Osteocyte (in vitro differentiated cells): ENCODE measurements at regions not wholly inside any gene's neighbourhood (a gene's known extent, or its start where the extent isn't known, plus 50 kb on each side); places are given as distances from the start of the nearest gene placed in this dataset.

Experiments
- DNase-seq: peaks from one replicate; pipeline ENCODE4 v3.0.0; 2021; ENCODE audit warnings: mixed read lengths; ENCODE audit not compliant: unreplicated experiment; ENCODE audit errors: extremely low spot score
- H3K27ac Mint-ChIP-seq: one replicate; pipeline ENCODE4 v1.8.0; 2021; ENCODE audit warnings: mild to moderate bottlenecking, mixed read lengths; ENCODE audit not compliant: unreplicated experiment
- H3K27me3 Mint-ChIP-seq: one replicate; pipeline ENCODE4 v1.8.0; 2021; ENCODE audit warnings: mixed read lengths; ENCODE audit not compliant: unreplicated experiment
- H3K36me3 Mint-ChIP-seq: one replicate; pipeline ENCODE4 v1.8.0; 2021; ENCODE audit warnings: mixed read lengths; ENCODE audit not compliant: unreplicated experiment
- H3K4me1 Mint-ChIP-seq: one replicate; pipeline ENCODE4 v1.8.0; 2021; ENCODE audit warnings: mixed read lengths; ENCODE audit not compliant: unreplicated experiment
- H3K4me3 Mint-ChIP-seq: one replicate; pipeline ENCODE4 v1.8.0; 2021; ENCODE audit warnings: mild to moderate bottlenecking, moderate library complexity, mixed read lengths; ENCODE audit not compliant: unreplicated experiment
- H3K9me3 Mint-ChIP-seq: one replicate; pipeline ENCODE4 v1.8.0; 2021; ENCODE audit warnings: mixed read lengths; ENCODE audit not compliant: unreplicated experiment
- CTCF ChIP-seq: fragments of 200-600 bp; sonication (generic); IDR thresholded peaks from 2 replicates; pipeline ENCODE4 v1.5.0; 2021; ENCODE audit warnings: antibody characterized with exemption, mild to moderate bottlenecking, moderate library complexity

- H3K4me3 Mint-ChIP-seq = no peak overlapping the region
- peaks cover 8% of the 10 kb centered on the region for H3K27me3 Mint-ChIP-seq
- no peak overlapping the region for H3K27ac Mint-ChIP-seq
- DNase-seq = no peak
- H3K9me3 Mint-ChIP-seq = no peaks in the 10 kb centered on the region
- no peaks in the 10 kb centered on the region for H3K36me3 Mint-ChIP-seq
- no peaks in the 10 kb centered on the region for H3K4me1 Mint-ChIP-seq
- no peak for TF ChIP-seq CTCF
These were observed 829.1 kb upstream of the MGAT4C start for GRCh38 chr12:87085286-87085685.

GRCh38 chr12:87082756-87083155 is 826.6 kb upstream of the MGAT4C start:
- Mint-ChIP-seq H3K27me3 (peaks cover 8% of the 10 kb centered on the region), H3K27ac (no peak overlapping the region), H3K4me3 (no peak overlapping the region), H3K36me3 (no peaks in the 10 kb centered on the region), H3K9me3 (no peaks in the 10 kb centered on the region), H3K4me1 (no peaks in the 10 kb centered on the region)
- no peak for TF ChIP-seq CTCF
- no peak for DNase-seq

- H3K27ac Mint-ChIP-seq = no peak overlapping the region
- no peaks in the 10 kb centered on the region for H3K4me1 Mint-ChIP-seq
- peaks cover 7% of the 10 kb centered on the region for H3K9me3 Mint-ChIP-seq
- no peak overlapping the region for H3K4me3 Mint-ChIP-seq
- H3K36me3 Mint-ChIP-seq = no peaks in the 10 kb centered on the region
- TF ChIP-seq CTCF = no peak
- DNase-seq = no peak
- peaks cover under 1% of the 10 kb centered on the region for H3K27me3 Mint-ChIP-seq
These were observed 818.6 kb upstream of the MGAT4C start for GRCh38 chr12:87074781-87075180.

- Mint-ChIP-seq H3K36me3 (no peaks in the 10 kb centered on the region), H3K27me3 (peaks cover 29% of the 10 kb centered on the region), H3K4me1 (no peaks in the 10 kb centered on the region), H3K9me3 (no peaks in the 10 kb centered on the region), H3K4me3 (no peak overlapping the region), H3K27ac (no peak overlapping the region)
- no peak for TF ChIP-seq CTCF
- no peak for DNase-seq
These were observed 810.1 kb upstream of the MGAT4C start for GRCh38 chr12:87066326-87066725.

GRCh38 chr12:87059231-87059630 is 803.0 kb upstream of the MGAT4C start:
- H3K4me1 Mint-ChIP-seq = no peaks in the 10 kb centered on the region
- no peaks in the 10 kb centered on the region for H3K9me3 Mint-ChIP-seq
- no peak overlapping the region for H3K27ac Mint-ChIP-seq
- H3K27me3 Mint-ChIP-seq = peaks cover 9% of the 10 kb centered on the region
- no peak for TF ChIP-seq CTCF
- no peak for DNase-seq
- H3K4me3 Mint-ChIP-seq = no peak overlapping the region
- no peaks in the 10 kb centered on the region for H3K36me3 Mint-ChIP-seq
